H1 (cell line): ENCODE measurements at regions not wholly inside any gene's neighbourhood (a gene's known extent, or its start where the extent isn't known, plus 50 kb on each side); places are given as distances from the start of the nearest gene placed in this dataset.

Experiments used
- CHD1 ChIP-seq: IDR thresholded peaks from 2 replicates; pipeline ENCODE4 v1.6.1; 2012; ENCODE audit warnings: low read depth, low read length, improper control_type of control experiment
- CHD7 ChIP-seq: fragments of 300-600 bp; sonication (generic); IDR thresholded peaks from 2 replicates; pipeline ENCODE4 v1.7.1; 2012; ENCODE audit warnings: low read length, moderate library complexity, mild to moderate bottlenecking, inconsistent platforms; ENCODE audit not compliant: insufficient replicate concordance

GRCh38 chr21:27812279-27812678 lies 845.4 kb upstream of the ADAMTS5 start (continued):
- TF ChIP-seq CHD7 (no peak), CHD1 (no peak)
